Adrenal gland (tissue), 5 donors: ENCODE measurements at regions not wholly inside any gene's neighbourhood (a gene's known extent, or its start where the extent isn't known, plus 50 kb on each side); places are given as distances from the start of the nearest gene placed in this dataset.

Experiments used
- CTCF ChIP-seq, 6 experiments: fragments of 450-650 bp in 4 of 6; fragments of 200-600 bp in 2 of 6; sonication (generic) in 1 of 6; IDR thresholded peaks; 1 replicate in 5 of 6; 2 replicates in 1 of 6; pipeline versions ENCODE4 v1.5.1 to v1.8.0; 2016 to 2021; ENCODE audit warnings: antibody characterized with exemption in 6 of 6, mild to moderate bottlenecking in 2 of 6, moderate library complexity in 1 of 6
- POLR2A ChIP-seq, 2 donors: fragments of 450-650 bp; IDR thresholded peaks; one replicate each; pipeline ENCODE4 v1.6.1; 2017; ENCODE audit warnings: antibody characterized with exemption in 2 of 2, mild to moderate bottlenecking in 2 of 2, moderate library complexity in 1 of 2
- donor health status: DM: no; HTN: no; CAD: no.

GRCh38 chr5:122680623-122681350, 94.1 kb upstream of the SNX2 start:
- no peak for TF ChIP-seq CTCF (IDR thresholded peaks at IDR 0.05)
- TF ChIP-seq POLR2A (IDR thresholded peaks at IDR 0.05), result no peak
